Mesendoderm (in vitro differentiated cells): ENCODE measurements at regions not wholly inside any gene's neighbourhood (a gene's known extent, or its start where the extent isn't known, plus 50 kb on each side); places are given as distances from the start of the nearest gene placed in this dataset.

Experiments used
- DNase-seq: peaks from one replicate; pipeline ENCODE4 v3.0.0; 2013
- H2AK5ac ChIP-seq: 2 replicates; pipeline ENCODE4 v1.6.1; 2013; ENCODE audit warnings: low read length, inconsistent platforms
- H2BK120ac ChIP-seq: 2 replicates; pipeline ENCODE4 v1.6.1; 2013; ENCODE audit warnings: low read depth, mild to moderate bottlenecking, low read length, moderate library complexity, mixed read lengths
- H2BK15ac ChIP-seq: replicated peaks from 2 replicates; pipeline ENCODE4 v1.6.1; 2013; ENCODE audit warnings: low read depth, mild to moderate bottlenecking, moderate library complexity
- H2BK5ac ChIP-seq: 2 replicates; pipeline ENCODE4 v1.6.1; 2013; ENCODE audit warnings: low read length, inconsistent platforms
- H3K18ac ChIP-seq: 2 replicates; pipeline ENCODE4 v1.6.1; 2013; ENCODE audit warnings: mild to moderate bottlenecking, low read length, mixed read lengths
- H3K23ac ChIP-seq: one replicate; pipeline ENCODE4 v1.6.1; 2013; ENCODE audit warnings: low read length
- H3K27ac ChIP-seq: 2 replicates; pipeline ENCODE4 v1.5.1; 2013; ENCODE audit warnings: low read depth, mild to moderate bottlenecking, inconsistent platforms, low read length, moderate library complexity
- H3K27me3 ChIP-seq: 2 replicates; pipeline ENCODE4 v1.6.1; 2013; ENCODE audit warnings: low read length, control low read depth, mild to moderate bottlenecking, inconsistent platforms; ENCODE audit not compliant: insufficient read depth, poor library complexity
- H3K36me3 ChIP-seq: 2 replicates; pipeline ENCODE4 v1.6.1; 2013; ENCODE audit warnings: low read length, inconsistent platforms; ENCODE audit not compliant: control insufficient read depth, insufficient read depth
- H3K4ac ChIP-seq: one replicate; pipeline ENCODE4 v1.6.1; 2013; ENCODE audit warnings: low read depth, mild to moderate bottlenecking, low read length, moderate library complexity
- H3K4me1 ChIP-seq: 2 replicates; pipeline ENCODE4 v1.6.1; 2013; ENCODE audit warnings: low read depth, low read length, inconsistent platforms; ENCODE audit not compliant: control insufficient read depth
- H3K4me2 ChIP-seq: 2 replicates; pipeline ENCODE4 v1.6.1; 2013; ENCODE audit warnings: low read length
- H3K4me3 ChIP-seq: 2 replicates; pipeline ENCODE4 v1.5.1; 2013; ENCODE audit warnings: mild to moderate bottlenecking, low read length
- H3K56ac ChIP-seq: one replicate; pipeline ENCODE4 v1.6.1; 2013; ENCODE audit warnings: low read length
- H3K79me1 ChIP-seq: 2 replicates; pipeline ENCODE4 v1.6.1; 2013; ENCODE audit warnings: low read length, inconsistent platforms
- H3K79me2 ChIP-seq: 2 replicates; pipeline ENCODE4 v1.6.1; 2013; ENCODE audit warnings: mild to moderate bottlenecking, low read length; ENCODE audit not compliant: control insufficient read depth, insufficient read depth
- H3K9ac ChIP-seq: 2 replicates; pipeline ENCODE4 v1.6.1; 2013; ENCODE audit warnings: low read length, inconsistent platforms
- H4K5ac ChIP-seq: one replicate; pipeline ENCODE4 v1.6.1; 2013; ENCODE audit warnings: low read length
- H4K8ac ChIP-seq: one replicate; pipeline ENCODE4 v1.6.1; 2013; ENCODE audit warnings: low read depth, mild to moderate bottlenecking, control low read depth, low read length, moderate library complexity
- WGBS: extraction: QIAGEN DNeasy Blood & Tissue Kit; methylation state at CpG from one replicate; pipeline ENCODE4 v1.1.7; 2013; ENCODE audit warnings: low lambda C conversion rate, missing lambda C conversion rate; ENCODE audit not compliant: insufficient coverage; ENCODE audit errors: extremely low coverage; 5-methylcytosine and 5-hydroxymethylcytosine counted together

GRCh38 chr10:42960991-42961795 lies 115.7 kb upstream of the RET start:
- Histone ChIP-seq H2AK5ac (no peak overlapping the region), H3K4me1 (no peaks in the 10 kb centered on the region), H3K4ac (no peak overlapping the region), H3K27ac (no peak overlapping the region), H3K79me2 (no peaks in the 10 kb centered on the region), H4K5ac (no peak overlapping the region), H3K9ac (no peak overlapping the region), H3K36me3 (no peaks in the 10 kb centered on the region), H2BK15ac (no peak overlapping the region), H3K4me2 (no peak overlapping the region), H3K4me3 (no peak overlapping the region), H2BK5ac (no peak overlapping the region), H2BK120ac (no peak overlapping the region), H4K8ac (no peak overlapping the region), H3K27me3 (no peaks in the 10 kb centered on the region), H3K56ac (no peak overlapping the region), H3K23ac (no peak overlapping the region), H3K18ac (no peak overlapping the region), H3K79me1 (no peaks in the 10 kb centered on the region)
- no peak for DNase-seq
- no CpG with 5 or more reads among the region's 10 CpGs for WGBS

- H3K4ac ChIP-seq, result no peak overlapping the region
- no peak overlapping the region for H3K4me2 ChIP-seq
- H3K4me1 ChIP-seq, result no peaks in the 10 kb centered on the region
- H2BK5ac ChIP-seq, result no peak overlapping the region
- H3K27ac ChIP-seq, result no peak overlapping the region
- H3K36me3 ChIP-seq, result no peaks in the 10 kb centered on the region
- H3K9ac ChIP-seq, result no peak overlapping the region
- H4K5ac ChIP-seq, result no peak overlapping the region
- H3K27me3 ChIP-seq, result no peaks in the 10 kb centered on the region
- H3K79me2 ChIP-seq, result no peaks in the 10 kb centered on the region
- no peak overlapping the region for H3K56ac ChIP-seq
- H3K79me1 ChIP-seq, result no peaks in the 10 kb centered on the region
- DNase-seq, result no peak
- WGBS, result no CpG with 5 or more reads among the region's 6 CpGs
- no peak overlapping the region for H2AK5ac ChIP-seq
- no peak overlapping the region for H3K23ac ChIP-seq
- H2BK15ac ChIP-seq, result no peak overlapping the region
- H4K8ac ChIP-seq, result no peak overlapping the region
- no peak overlapping the region for H3K4me3 ChIP-seq
- H3K18ac ChIP-seq, result no peak overlapping the region
- H2BK120ac ChIP-seq, result no peak overlapping the region
Observed at GRCh38 chr10:42961796-42962109, 115.1 kb upstream of the RET start.

DNA sequence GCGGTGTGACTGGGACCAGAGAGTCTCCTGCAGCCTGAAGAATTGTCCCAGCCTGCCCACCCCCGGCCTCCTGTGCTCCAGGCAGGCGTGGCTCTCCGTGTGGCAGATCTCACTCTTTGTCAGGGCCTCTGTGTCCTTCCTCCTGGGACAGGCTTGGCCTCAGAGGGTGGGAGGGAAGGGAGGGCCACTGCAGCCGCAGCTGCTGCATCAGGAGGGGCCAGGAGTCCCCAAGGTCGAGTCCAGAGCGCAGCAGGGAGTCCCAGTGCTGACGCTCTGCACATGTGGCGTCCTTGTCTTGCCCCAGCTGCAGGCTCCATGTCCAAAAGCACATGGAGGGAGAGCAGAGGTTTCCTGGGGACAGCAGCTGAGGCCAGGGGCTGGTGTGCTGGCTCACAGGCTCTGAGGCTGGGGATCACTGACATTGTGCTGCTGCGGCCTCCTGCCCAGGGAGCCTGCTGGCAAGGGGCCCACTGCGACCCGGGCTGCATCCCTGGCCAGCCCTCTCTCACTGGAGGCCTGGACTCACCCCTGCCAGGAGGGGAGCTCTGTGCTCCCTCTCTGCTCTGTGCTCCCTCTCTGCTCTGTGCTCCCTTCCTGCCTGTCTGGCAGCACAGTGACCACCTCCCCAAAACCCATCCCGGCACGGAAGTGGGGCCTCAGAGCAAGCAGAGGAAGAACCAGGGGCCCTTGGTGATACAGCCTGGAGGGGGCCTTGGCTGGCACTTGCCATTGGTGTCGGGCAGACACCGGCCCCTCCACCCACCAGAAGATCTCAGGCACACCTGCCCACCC lies 114.6 kb upstream of the RET start:
- Histone ChIP-seq H3K4ac (no peak overlapping the region), H3K79me1 (no peaks in the 10 kb centered on the region), H3K27me3 (no peaks in the 10 kb centered on the region), H4K5ac (no peak overlapping the region), H3K56ac (no peak overlapping the region), H3K18ac (no peak overlapping the region), H2AK5ac (no peak overlapping the region), H4K8ac (no peak overlapping the region), H3K9ac (no peak overlapping the region), H2BK5ac (no peak overlapping the region), H3K27ac (no peak overlapping the region), H3K23ac (no peak overlapping the region), H3K4me1 (no peaks in the 10 kb centered on the region), H3K36me3 (no peaks in the 10 kb centered on the region), H3K79me2 (no peaks in the 10 kb centered on the region), H2BK120ac (no peak overlapping the region), H2BK15ac (no peak overlapping the region), H3K4me2 (no peak overlapping the region), H3K4me3 (no peak overlapping the region)
- no CpG with 5 or more reads among the region's 16 CpGs for WGBS
- DNase-seq, result no peak

- Histone ChIP-seq H3K36me3 (no peaks in the 10 kb centered on the region), H3K23ac (no peak overlapping the region), H3K27me3 (no peaks in the 10 kb centered on the region), H3K9ac (no peak overlapping the region), H3K18ac (no peak overlapping the region), H2BK120ac (no peak overlapping the region), H3K56ac (no peak overlapping the region), H2BK15ac (no peak overlapping the region), H3K79me1 (no peaks in the 10 kb centered on the region), H4K8ac (no peak overlapping the region), H2AK5ac (no peak overlapping the region), H4K5ac (no peak overlapping the region), H3K4ac (no peak overlapping the region), H3K79me2 (no peaks in the 10 kb centered on the region), H2BK5ac (no peak overlapping the region), H3K4me2 (no peak overlapping the region), H3K4me1 (no peaks in the 10 kb centered on the region), H3K4me3 (no peak overlapping the region), H3K27ac (no peak overlapping the region)
- DNase-seq, result no peak
- no CpG with 5 or more reads among the region's 5 CpGs for WGBS
Observed at GRCh38 chr10:42962902-42963231, 114.0 kb upstream of the RET start.

GRCh38 chr10:42963312-42963711 lies 113.6 kb upstream of the RET start:
- H2BK120ac ChIP-seq, result no peak overlapping the region
- H4K8ac ChIP-seq, result no peak overlapping the region
- no peaks in the 10 kb centered on the region for H3K4me1 ChIP-seq
- no CpG with 5 or more reads among the region's 7 CpGs for WGBS
- no peak overlapping the region for H3K27ac ChIP-seq
- DNase-seq, result no peak
- H2BK5ac ChIP-seq, result no peak overlapping the region
- no peak overlapping the region for H3K18ac ChIP-seq
- no peak overlapping the region for H4K5ac ChIP-seq
- no peaks in the 10 kb centered on the region for H3K79me2 ChIP-seq
- no peak overlapping the region for H2AK5ac ChIP-seq
- no peak overlapping the region for H3K4me2 ChIP-seq
- H3K4ac ChIP-seq, result no peak overlapping the region
- H3K36me3 ChIP-seq, result no peaks in the 10 kb centered on the region
- no peak overlapping the region for H3K9ac ChIP-seq
- no peaks in the 10 kb centered on the region for H3K79me1 ChIP-seq
- no peak overlapping the region for H3K4me3 ChIP-seq
- H3K23ac ChIP-seq, result no peak overlapping the region
- H3K27me3 ChIP-seq, result no peaks in the 10 kb centered on the region
- H3K56ac ChIP-seq, result no peak overlapping the region
- H2BK15ac ChIP-seq, result no peak overlapping the region
